GM19023 (cell line): ENCODE measurements at regions not wholly inside any gene's neighbourhood (a gene's known extent, or its start where the extent isn't known, plus 50 kb on each side); places are given as distances from the start of the nearest gene placed in this dataset.

Experiments
- ATAC-seq: cut with Tn5 transposase; IDR thresholded peaks from one replicate; pipeline ENCODE4 v1.9.1; 2021; ENCODE audit warnings: mild to moderate bottlenecking, moderate library complexity; ENCODE audit not compliant: unreplicated experiment

DNA sequence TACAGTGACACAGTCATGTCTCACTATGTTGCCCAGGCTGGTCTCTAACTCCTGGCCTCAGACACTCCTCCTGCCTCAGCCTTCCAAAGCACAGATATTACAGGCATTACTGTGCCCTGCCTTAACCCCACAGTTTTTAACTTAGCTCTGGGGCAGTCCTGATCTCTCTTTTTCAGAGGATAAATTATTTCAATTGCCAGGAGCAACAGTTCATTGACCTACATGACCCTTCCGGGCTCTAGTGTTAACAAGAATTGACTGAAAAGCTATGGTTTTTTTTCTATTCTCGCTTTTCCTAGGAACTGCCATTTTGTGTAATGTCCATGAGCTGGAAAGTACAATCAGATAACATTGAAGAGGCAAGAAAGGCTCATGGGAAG lies 92.8 kb downstream of the HNRNPLL start:
- ATAC-seq = no peak

DNA sequence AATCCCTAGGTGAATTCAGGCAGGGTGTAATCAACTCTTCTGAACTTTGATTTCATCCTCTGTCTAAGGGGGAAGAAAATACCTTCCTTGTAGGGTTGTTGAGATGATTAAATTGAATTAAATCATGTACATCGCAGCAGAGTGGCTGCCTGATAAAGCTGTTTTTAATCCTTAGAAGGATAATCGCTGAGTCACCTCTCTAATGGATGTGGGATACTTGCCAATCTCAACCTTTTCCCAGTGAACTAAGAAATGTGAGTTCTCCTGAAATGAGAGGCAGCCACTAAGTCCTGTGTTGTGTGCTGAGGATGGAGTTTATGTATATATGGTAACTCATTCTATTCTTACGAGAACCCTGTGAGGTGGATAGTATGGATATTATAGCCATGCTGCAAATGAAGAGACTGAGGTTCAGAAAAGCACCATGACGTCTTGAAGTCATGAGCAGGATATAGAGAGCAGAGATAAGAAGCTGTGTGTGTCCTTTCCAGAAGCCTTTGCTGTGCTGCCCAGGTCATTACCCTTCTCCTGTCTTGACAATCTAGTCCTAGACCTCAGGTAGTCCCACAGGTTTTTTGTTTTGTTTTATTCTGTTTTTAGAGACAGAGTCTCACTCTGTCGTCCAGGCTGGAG lies 93.3 kb downstream of the HNRNPLL start:
- ATAC-seq = no peak

DNA sequence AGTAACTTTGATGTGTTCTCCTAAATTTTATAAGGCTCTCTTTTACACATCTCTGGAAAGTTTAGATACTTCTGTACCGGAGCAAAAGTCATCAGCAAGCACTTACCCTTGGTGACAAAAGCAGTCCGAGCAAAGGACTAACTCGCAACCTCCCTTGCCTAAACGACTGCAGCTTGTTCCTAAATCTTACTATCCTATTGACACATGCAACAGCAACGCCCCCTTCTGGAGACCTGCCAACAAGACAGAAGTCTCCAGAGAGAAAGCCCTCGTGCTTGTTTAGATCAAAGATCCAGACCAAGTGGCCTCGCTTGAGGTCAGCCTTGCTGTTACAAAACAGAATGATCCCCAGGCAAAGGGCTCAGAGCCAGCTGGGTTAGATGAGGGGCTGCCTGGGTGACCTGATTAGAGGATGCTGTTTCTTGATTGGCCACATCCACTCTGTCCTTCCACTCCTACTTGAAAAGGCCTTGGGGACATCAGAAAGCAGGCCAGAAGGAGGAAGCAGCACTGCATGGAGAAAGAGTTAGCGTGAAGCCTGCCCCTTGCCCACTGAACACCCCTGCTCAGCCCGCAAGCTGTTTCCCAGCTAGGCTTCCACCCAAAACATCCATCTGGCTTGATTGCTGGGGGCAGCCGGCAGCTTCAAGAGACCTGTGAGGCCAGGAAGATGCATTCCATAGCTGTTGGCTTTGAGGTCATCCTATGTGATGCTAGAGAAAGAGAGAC lies 94.3 kb downstream of the HNRNPLL start:
- no peak for ATAC-seq

DNA sequence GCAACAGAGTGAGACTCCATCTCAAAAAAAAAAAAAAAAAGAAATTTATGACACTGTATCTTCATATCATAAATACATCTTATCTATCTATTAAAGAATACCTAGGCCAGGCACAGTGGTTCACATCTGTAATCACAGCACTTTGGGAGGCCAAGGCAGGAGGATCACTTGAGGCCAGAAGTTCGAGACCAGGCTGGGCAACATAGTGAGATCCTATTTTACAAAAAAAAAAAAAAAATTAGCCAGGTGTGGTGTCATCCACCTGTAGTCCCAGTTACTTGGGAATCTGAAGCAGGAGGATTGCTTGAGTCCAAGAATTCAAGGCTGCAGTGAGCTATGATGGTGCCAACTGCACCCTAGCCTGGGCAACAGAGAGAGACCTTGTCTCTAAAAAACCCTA lies 95.0 kb downstream of the HNRNPLL start:
- ATAC-seq = no peak

DNA sequence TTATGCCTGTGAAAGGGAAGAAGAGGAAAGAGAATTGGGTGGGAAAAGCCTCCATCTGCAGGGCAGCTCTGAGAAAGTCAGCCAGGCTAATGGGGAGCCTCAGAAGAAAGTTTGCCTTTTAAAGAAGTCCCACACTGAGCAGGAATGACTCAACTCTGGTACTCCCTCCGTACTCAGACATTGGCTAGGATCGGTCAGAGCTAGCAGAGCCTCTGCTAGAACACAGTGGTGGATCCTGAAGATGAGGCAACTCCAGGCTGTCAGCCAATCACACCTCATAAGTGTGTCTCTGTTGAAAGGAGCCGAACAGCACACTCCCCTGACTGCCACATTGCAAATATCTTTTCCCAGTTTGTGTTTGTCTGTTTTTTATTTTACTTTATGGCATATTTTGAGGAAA lies 96.9 kb downstream of the HNRNPLL start:
- no peak for ATAC-seq

DNA sequence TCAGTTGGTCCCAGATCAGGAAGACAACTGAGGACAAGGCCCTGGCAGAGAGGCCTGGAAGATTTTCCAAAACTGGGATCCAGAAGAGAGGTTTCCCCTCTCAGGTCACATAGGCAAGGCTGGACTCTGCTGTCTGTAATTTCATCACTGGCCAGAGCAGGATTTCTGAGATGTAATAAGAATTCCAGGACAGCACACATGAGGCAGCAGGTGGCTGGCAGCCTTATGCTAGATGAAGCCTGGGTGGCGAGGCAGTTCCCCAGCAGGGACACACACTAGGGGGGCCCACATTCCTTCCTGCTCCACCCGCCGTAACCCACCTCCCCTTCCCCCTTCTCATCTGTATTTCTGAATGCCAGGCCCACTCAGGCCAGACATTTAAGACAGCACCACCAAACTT lies 98.6 kb downstream of the HNRNPLL start:
- no peak for ATAC-seq

DNA sequence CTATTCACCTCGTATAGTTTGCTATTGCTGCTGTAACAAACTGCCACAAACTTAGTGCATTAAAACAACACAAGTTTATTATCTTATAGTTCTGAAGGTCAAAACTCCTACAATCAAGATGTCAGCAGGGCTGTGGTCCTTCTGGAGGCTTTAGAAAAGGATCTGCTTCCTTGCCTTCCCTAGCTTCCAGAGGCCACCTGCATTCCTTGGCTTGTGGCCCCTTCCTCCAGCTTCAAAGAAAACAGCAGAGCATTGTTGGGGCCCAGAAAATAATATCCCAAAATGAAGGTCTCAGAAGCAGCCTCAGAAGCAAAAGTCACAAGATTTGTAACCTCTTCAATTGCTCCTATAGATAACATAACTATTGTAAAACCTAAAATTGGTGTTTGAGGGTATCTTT lies 100.6 kb downstream of the HNRNPLL start:
- no peak for ATAC-seq

DNA sequence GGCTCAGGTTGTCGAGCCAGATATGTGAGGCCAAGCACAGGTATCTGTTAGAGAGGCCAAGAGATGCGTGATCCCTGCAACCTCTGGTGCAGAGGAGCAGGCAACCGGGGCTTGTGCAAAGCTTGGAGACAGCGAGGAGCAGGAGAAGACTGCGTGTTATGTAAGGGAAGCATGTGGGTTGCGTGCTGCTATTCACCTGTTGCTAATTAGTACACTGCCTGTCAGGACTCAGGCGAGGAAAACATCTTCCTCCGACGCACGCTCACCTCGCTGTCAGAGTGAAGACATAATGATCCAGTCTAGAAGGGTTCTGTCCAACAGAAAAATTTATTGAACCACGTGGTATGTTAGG lies 102.5 kb downstream of the HNRNPLL start:
- no peak for ATAC-seq

DNA sequence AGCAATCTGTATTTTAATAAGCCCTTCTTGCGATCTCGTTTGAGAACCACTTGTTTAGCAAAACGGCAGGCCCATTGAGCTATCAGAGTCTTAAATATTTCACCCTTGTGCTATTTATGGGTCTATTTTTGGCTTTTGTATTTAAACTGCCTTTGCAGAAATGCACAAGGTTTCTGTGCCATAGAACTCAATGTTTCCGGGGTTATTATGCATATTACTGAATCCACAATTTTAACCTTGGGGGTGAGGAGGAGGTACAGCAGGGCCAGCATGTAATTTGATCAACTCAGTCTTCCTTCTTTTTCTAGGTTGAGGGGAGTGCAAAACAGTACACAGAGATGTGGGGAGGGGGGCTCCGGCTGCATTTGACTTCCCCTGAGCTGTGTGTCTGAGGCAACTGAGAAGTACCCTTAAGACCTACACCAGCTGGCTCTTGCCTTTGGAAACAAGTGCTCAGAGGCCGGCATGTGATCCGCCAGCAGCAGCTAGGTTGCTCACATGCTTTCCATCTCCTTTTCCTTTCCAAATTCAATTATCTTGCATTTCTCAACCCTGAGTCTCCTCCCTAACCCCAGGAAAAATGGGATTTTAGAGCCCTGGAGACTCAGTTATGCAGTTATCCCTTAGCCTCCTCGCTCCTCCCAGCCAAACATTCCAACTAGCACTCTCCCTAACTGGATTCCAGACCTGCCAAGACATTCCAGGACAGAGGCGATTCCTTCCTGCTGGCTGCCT lies 103.0 kb downstream of the HNRNPLL start:
- no peak for ATAC-seq

DNA sequence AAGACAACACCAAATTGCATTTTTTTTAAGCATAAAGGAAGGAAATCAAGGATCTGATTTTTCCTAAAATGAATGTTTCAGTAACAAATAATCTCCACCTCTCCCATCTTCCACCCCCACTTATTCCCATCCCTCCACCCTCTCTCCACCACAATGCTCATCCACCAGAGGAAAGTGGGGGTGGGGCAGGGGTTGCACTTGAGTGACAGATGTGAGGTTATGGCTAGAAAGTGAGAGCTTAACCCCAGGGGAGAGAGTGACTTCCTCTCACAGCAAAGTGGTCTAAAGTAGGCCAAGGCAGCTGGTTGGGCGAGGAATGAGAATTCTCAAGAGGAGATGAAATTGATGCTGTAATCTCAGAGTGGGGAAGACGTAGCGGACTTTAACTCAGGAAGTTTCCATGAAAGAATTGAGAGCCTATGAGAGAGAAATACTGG lies 104.7 kb downstream of the HNRNPLL start:
- ATAC-seq = no peak

DNA sequence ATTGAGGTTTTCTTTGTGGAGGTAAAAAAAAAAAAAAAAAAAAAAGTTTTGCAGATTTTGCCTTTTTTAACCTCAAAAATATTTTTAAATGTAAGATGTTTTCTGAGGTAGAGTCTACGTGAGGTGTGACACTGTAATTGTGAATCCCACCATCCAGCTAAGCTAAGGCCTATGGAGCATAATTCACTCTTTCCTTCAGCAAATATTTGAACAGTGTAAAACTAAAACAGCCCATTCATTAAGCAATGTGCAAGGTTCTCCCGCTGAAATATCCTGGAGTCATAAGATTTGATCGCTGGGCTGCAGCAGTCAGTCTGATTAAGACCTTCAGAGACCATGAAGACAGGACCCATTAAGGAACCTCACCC lies 105.1 kb downstream of the HNRNPLL start:
- ATAC-seq = no peak

DNA sequence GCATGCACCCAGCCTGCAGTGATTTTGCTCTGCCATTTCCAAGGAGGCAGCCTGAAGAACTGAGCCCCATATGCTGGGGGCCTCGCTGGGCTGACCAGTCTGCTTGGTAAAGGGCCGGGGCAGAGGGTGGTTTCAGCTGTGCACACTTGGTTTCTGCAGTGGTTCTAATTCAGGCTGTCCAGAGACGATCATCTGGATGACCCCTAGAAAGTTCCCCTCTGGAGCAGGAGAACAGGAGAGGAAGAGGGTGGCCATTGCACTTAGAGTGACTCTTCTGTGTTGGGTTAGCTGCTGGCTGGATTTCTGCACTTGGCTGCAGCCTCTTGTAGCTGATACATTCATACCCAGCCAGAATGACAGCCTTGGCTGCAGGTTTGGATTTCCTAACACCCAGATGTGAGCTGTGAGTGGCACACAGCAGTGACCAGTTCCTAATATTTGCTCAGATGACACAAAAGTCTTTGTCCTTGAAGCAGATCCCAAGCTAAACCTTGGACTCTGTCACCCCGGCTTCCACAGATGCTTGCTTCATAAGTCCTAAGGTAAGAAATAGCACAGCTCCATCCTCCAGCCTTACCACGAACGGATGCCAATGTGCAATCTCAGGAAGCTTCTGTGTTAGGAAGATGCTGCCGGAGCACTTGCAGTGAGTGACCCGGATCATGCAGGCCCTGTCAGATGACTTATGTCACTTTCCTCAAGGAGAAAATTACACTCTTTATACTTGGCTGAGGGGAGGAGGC lies 105.6 kb downstream of the HNRNPLL start:
- ATAC-seq = no peak

DNA sequence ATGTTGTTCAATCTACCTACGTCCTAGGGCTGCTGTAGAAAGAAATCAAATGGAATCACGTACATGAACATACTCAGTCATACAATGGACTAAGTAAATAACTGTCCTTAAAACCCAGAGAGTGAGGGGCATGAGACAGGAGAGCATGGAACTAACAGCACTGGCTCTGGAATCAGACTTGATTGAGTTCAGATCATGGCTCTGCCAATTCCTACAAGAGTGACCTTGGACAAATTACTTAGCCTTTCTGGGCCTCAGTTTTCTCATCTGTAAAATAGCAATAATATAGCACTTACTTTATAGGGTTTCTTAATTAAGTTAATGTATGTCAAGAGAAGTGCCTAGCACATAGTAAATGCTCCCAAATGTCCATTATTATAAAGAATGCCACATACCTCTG lies 106.8 kb downstream of the HNRNPLL start:
- ATAC-seq = no peak

DNA sequence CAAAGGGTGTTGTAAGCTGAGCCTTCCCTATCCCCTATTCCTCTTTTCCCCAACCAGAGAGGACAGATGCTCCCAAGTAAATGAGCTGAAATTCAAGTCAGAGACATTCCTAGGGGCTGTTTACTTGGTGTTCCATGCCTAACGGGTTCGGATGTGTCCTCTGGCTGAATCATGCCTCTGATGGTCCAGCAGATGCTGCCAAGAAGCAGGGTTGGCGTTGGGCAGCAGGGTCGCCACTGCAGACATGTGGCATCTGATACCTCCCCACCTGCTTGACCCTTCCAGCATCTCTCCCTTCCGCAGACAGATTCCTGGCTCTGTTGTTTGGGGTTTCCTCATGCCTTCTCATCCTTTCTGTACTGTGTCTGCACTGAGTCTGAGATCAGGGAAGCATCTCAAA lies 108.3 kb downstream of the HNRNPLL start:
- no peak for ATAC-seq

DNA sequence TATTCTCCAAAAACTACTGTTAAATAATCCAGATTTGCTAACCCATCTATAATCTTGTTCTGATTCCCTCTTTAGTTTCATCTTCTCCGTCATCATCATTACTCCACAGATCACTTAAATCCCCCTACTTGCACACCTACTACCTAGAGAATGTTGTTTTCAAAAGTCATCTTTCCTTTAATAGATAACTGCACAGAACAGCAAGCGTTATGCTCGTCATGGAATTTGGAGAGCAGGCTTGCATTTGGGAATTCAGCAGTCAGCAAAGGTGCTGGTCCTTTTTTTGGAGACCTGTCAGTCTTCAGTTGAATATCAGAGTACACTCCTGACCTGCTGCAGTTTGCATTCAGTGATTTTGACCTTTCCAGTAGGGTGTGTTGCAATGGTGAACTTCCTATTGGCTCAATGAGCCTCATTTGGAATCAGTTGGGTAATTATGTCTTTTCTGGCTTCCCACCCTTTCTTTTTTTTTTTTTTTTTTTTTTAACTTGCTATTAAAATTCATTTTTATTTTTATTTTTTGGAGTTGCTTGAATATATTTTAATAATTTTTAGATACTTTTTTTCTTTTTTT lies 110.6 kb downstream of the HNRNPLL start:
- ATAC-seq = no peak

DNA sequence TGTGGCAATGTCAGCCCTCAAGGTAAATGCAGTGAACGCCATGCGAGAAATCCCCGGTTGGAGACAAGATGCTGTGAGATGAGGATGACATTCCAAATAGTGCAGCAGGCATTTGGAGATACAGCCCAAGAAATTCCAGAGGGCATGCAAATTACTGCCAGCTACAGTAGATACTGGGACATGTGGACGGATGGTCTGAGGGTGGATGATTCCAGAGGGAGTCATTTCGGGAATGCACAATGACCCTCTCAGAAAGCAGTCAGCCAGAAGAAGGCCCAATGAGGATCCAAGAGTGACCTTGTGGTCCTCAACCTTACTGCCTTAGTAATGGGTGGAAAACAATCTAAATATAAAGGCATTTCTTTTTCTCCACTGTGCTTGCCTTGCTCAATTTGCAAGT lies 111.3 kb downstream of the HNRNPLL start:
- ATAC-seq = no peak

DNA sequence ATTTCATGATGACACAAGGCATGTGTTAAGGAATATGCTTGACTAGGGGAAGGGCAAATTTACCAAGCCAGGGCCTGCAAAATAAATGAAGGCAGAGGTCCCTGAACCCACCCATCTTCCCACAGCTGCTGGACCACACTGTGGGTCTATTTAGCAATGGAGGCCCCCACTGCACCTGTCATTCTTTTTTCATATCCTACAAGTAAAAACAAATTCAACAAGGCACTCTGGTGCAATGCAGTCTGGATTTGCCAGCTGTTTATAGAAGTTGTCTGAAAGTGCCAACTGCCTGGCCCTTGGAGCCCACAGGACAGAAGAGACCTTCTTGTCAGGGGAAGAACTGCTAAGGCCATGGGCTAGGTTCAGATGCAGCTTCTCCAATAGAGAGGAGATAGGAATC lies 112.8 kb upstream of the ATL2 start:
- no peak for ATAC-seq

DNA sequence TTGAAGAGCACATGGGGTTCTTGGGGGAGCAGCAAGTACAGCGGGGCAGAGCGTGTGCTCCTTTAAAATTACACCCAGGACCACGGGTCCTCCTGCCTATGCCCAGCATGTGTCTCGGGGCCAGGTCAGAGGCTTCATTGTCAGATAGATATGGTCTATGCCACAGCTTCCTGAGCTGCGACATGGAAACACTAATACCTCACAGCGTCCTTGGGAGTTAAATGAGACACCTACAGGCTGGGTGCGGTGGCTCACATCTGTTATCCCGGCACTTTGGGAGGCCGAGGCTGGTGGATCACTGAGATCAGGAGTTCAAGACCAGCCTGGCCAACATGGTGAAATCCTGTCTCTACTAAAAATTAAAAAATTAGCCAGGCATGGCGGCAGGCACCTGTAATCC lies 110.8 kb upstream of the ATL2 start:
- ATAC-seq = no peak

DNA sequence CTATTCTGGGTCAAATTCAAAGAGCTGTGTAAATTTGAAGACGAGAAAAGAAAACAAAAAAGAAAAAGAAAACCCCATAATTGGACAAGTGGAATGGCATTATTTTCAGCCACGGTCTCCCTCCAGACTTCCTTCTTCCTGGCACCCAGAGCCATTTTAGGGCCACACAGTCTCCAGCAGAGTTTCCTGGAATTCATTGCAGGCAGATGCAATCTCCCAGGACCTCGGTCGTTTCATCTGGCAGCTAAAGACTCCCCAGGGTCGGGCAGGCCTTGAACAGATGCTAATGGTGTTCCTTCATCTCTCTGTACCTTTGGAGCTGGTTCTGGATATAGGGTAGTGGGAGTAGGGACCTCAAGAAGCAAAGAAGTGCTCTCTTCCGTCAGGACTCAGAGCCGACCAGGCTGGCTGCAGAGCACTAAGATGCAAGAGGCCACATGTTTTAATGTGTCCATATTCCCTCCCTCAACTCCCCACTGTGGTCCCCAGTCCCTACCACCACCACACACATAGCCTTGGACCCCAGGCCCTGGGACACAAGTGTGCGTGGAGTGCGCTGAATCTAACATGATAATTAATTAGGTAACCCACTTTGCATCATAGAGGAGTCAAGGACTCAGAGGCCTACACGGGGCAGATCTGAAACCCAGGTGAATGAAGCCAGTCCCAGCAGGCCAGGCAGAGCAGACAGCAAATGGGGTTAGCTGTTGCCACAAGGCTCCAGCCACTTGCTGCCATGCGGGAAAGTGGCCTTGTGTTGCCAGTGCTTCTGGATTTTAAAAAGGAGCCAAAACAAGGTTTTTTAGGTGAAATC lies 109.3 kb upstream of the ATL2 start:
- ATAC-seq = no peak

DNA sequence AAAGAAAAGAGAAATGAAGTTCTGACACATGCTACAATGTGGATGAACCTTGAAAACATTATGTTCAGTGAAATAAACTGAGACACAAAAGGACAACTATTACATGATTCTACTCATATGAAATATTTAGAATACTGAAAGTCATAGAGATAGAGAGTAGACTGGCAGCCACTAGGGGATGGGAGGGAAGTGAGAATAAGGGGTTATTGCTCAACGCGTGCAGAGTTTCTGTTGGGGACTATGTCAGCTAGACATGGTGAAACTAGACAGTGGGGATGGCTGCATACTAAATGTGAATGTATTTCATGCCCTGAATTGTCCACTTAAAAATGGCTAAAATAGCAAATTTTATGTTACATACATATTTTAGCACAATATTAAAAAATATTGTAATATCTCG lies 108.7 kb upstream of the ATL2 start:
- peak; percentile 88 for ATAC-seq

DNA sequence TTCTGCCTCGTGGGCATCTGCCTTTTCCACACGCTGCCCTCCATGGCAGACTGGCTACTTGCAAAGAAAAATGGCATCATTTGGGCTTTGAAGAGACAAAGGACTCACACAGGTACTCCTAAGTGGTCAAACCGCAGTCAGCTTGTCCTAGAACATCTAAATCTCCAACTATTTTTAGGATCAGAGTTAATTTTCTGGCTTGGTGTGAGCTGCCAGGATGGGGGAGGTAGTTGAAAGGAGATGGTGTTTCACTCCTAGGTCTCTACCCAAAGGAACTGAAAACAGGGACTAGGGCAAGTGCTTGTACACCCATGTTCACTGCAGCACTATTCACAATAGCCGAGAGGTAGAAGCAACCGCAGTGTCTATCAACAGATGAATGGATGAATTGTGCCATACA lies 107.9 kb upstream of the ATL2 start:
- no peak for ATAC-seq
